Liver (tissue), 8 donors: ENCODE measurements at regions not wholly inside any gene's neighbourhood (a gene's known extent, or its start where the extent isn't known, plus 50 kb on each side); places are given as distances from the start of the nearest gene placed in this dataset.

Source experiments
- DNase-seq: peaks from one replicate; pipeline ENCODE4 v3.0.0-alpha.2; 2017; ENCODE audit warnings: low spot score
- H3K27ac ChIP-seq, 2 donors: one replicate each; pipeline ENCODE4 v1.7.0; 2013; ENCODE audit warnings: inconsistent platforms in 2 of 2, low read length in 2 of 2, control low read depth in 1 of 2, low read depth in 1 of 2, mild to moderate bottlenecking in 1 of 2
- H3K27me3 ChIP-seq, 4 donors: one replicate each; pipeline versions ENCODE4 v1.6.1 to v1.7.0; 2013; ENCODE audit warnings: low read length in 3 of 4, inconsistent platforms in 1 of 4, mild to moderate bottlenecking in 1 of 4, moderate library complexity in 1 of 4; ENCODE audit not compliant: control insufficient read depth in 4 of 4, insufficient read depth in 4 of 4
- H3K36me3 ChIP-seq, 4 donors: one replicate each; pipeline versions ENCODE4 v1.6.1 to v1.7.0; 2013; ENCODE audit warnings: low read length in 3 of 4, mild to moderate bottlenecking in 3 of 4, low read depth in 1 of 4, moderate library complexity in 1 of 4; ENCODE audit not compliant: control insufficient read depth in 4 of 4, insufficient read depth in 3 of 4
- H3K4me1 ChIP-seq, 4 donors: one replicate each; pipeline versions ENCODE4 v1.6.1 to v1.7.0; 2013; ENCODE audit warnings: low read length in 3 of 4, mild to moderate bottlenecking in 3 of 4, moderate library complexity in 1 of 4; ENCODE audit not compliant: control insufficient read depth in 4 of 4, insufficient read depth in 4 of 4
- H3K4me3 ChIP-seq, 3 donors: one replicate each; pipeline versions ENCODE4 v1.6.1 to v1.7.0; 2013; ENCODE audit warnings: low read length in 3 of 3, control low read depth in 1 of 3, low read depth in 1 of 3, mild to moderate bottlenecking in 1 of 3
- H3K9ac ChIP-seq, 2 donors: one replicate each; pipeline ENCODE4 v1.7.0; 2013; ENCODE audit warnings: low read length in 2 of 2, mild to moderate bottlenecking in 2 of 2, moderate library complexity in 2 of 2, control low read depth in 1 of 2, low read depth in 1 of 2
- H3K9me3 ChIP-seq, 4 donors: one replicate each; pipeline versions ENCODE4 v1.6.1 to v1.7.0; 2013; ENCODE audit warnings: low read length in 3 of 4; ENCODE audit not compliant: control insufficient read depth in 4 of 4
- ATF3 ChIP-seq: IDR thresholded peaks from 2 replicates; pipeline ENCODE4 v1.6.1; 2016; ENCODE audit warnings: antibody characterized with exemption
- CTCF ChIP-seq: fragments of 150-350 bp; IDR thresholded peaks from 2 replicates; pipeline ENCODE4 v1.5.1; 2017; ENCODE audit warnings: improper control_type of control experiment, low read depth, low read length; ENCODE audit not compliant: missing input control
- EGR1 ChIP-seq, 2 donors: IDR thresholded peaks; 2 replicates each; pipeline ENCODE4 v1.6.1; 2016 to 2018; ENCODE audit warnings: antibody characterized with exemption in 2 of 2, low read depth in 2 of 2
- FOXA2 ChIP-seq: IDR thresholded peaks from 2 replicates; pipeline ENCODE4 v1.6.1; 2016; ENCODE audit warnings: antibody characterized with exemption
- HNF4G ChIP-seq: IDR thresholded peaks from 2 replicates; pipeline ENCODE4 v1.6.1; 2016; ENCODE audit warnings: antibody characterized with exemption
- JUND ChIP-seq, 2 donors: IDR thresholded peaks; 2 replicates each; pipeline ENCODE4 v1.6.1; 2016; ENCODE audit warnings: antibody characterized with exemption in 2 of 2
- RAD21 ChIP-seq, 2 donors: IDR thresholded peaks; 2 replicates each; pipeline ENCODE4 v1.6.1; 2016; ENCODE audit warnings: antibody characterized with exemption in 2 of 2, mild to moderate bottlenecking in 2 of 2
- REST ChIP-seq: IDR thresholded peaks from 2 replicates; pipeline ENCODE4 v1.6.1; 2016; ENCODE audit warnings: antibody characterized with exemption, mild to moderate bottlenecking
- SP1 ChIP-seq: IDR thresholded peaks from 2 replicates; pipeline ENCODE4 v1.6.1; 2018; ENCODE audit warnings: antibody characterized with exemption, mild to moderate bottlenecking
- TAF1 ChIP-seq: conservative IDR thresholded peaks from 2 replicates; pipeline ENCODE4 v1.6.1; 2016; ENCODE audit warnings: antibody characterized with exemption, mild to moderate bottlenecking
- YY1 ChIP-seq: IDR thresholded peaks from 2 replicates; pipeline ENCODE4 v1.6.1; 2016; ENCODE audit warnings: antibody characterized with exemption, mild to moderate bottlenecking
- WGBS: extraction: QIAGEN DNeasy Blood & Tissue Kit; methylation state at CpG from one replicate; pipeline ENCODE4 v1.1.7; 2013; 5-methylcytosine and 5-hydroxymethylcytosine counted together
- TF ChIP-seq, protein P1 (sequence below): IDR thresholded peaks from 2 replicates; pipeline ENCODE4 v1.6.1; 2016; ENCODE audit warnings: antibody characterized with exemption
- donor health status: healthy.
- donor health status: healthy.
- donor health status: healthy.
- donor health status: healthy.
- donor health status: healthy.

GRCh38 chr12:77630344-77630743 lies 200.3 kb upstream of the NAV3 start:
- DNase-seq = no peak
- H3K4me3 ChIP-seq = no peak overlapping the region

DNA sequence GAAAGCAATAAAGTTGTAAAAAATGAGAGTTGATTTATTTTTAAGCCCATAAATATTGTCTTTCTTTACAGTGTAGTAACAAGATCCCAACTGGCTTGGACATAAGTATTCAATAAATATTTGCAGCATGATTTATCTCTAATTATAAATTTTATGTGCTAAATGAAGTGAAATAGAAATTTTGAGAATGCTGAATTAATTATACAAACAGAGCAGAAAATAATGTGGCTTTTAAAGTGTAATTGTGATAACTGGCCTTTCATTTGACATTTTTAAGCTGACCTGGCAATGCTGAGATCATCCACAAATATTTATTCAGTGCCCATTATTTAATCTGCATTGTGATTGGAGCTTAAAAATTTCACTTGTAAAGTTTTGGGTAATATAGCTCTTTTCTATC lies 201.6 kb upstream of the NAV3 start:
- no peak overlapping the region for H3K9ac ChIP-seq
- no peak overlapping the region for H3K27ac ChIP-seq
- no peaks in the 10 kb centered on the region for H3K9me3 ChIP-seq
- TF ChIP-seq JUND (IDR thresholded peaks at IDR 0.05) = no peak
- H3K4me3 ChIP-seq = no peak overlapping the region
- H3K27me3 ChIP-seq = no peaks in the 10 kb centered on the region
- DNase-seq = no peak
- no peaks in the 10 kb centered on the region for H3K4me1 ChIP-seq
- no peaks in the 10 kb centered on the region for H3K36me3 ChIP-seq

More at GRCh38 chr12:77630344-77630743, 200.3 kb upstream of the NAV3 start:
- WGBS = 70% methylated on average over 3 of the region's 3 CpGs
- Histone ChIP-seq H3K9ac (no peak overlapping the region), H3K27ac (no peak overlapping the region), H3K27me3 (no peaks in the 10 kb centered on the region), H3K4me1 (no peaks in the 10 kb centered on the region), H3K9me3 (no peaks in the 10 kb centered on the region), H3K36me3 (no peaks in the 10 kb centered on the region)
- no peak for TF ChIP-seq TAF1
- TF ChIP-seq EGR1 (IDR thresholded peaks at IDR 0.05; ENCODE audit: low read depth in 2 of 2) = no peak

DNA sequence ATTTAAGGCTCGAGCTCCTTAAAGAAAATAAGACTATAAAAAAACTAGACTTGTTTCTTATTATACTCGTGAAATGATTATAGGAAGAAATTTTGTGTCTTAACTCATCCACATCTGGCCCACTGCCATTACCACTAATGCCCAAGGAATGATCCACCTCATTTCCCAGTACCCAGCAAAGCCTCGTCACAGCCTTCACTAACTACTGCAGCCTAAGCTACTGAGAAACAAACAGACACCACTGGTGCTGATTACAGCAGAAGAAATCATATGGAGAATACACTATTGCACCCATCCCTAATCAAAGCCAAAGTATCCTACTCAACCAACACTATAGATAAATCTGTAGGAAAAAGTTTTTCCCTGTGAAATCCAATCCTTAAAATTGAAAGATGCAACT lies 205.3 kb upstream of the NAV3 start:
- no peaks in the 10 kb centered on the region for H3K36me3 ChIP-seq
- H3K9me3 ChIP-seq = no peaks in the 10 kb centered on the region
- no peaks in the 10 kb centered on the region for H3K4me1 ChIP-seq
- no peak for DNase-seq
- no peak overlapping the region for H3K27ac ChIP-seq
- no peak for TF ChIP-seq SP1
- no peak for TF ChIP-seq HNF4G
- TF ChIP-seq, protein P1, sequence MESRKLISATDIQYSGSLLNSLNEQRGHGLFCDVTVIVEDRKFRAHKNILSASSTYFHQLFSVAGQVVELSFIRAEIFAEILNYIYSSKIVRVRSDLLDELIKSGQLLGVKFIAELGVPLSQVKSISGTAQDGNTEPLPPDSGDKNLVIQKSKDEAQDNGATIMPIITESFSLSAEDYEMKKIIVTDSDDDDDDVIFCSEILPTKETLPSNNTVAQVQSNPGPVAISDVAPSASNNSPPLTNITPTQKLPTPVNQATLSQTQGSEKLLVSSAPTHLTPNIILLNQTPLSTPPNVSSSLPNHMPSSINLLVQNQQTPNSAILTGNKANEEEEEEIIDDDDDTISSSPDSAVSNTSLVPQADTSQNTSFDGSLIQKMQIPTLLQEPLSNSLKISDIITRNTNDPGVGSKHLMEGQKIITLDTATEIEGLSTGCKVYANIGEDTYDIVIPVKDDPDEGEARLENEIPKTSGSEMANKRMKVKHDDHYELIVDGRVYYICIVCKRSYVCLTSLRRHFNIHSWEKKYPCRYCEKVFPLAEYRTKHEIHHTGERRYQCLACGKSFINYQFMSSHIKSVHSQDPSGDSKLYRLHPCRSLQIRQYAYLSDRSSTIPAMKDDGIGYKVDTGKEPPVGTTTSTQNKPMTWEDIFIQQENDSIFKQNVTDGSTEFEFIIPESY = no peak
- no peak for TF ChIP-seq REST
- no peak for TF ChIP-seq EGR1 (IDR thresholded peaks at IDR 0.05; ENCODE audit: low read depth in 2 of 2)
- TF ChIP-seq YY1 = no peak
- TF ChIP-seq ATF3 = no peak
- TF ChIP-seq FOXA2 = no peak
- TF ChIP-seq CTCF = no peak
- no peak for TF ChIP-seq RAD21 (IDR thresholded peaks at IDR 0.05)
- 77% methylated on average over 3 of the region's 3 CpGs for WGBS
- H3K27me3 ChIP-seq = no peaks in the 10 kb centered on the region
- H3K4me3 ChIP-seq = no peak overlapping the region
- no peak overlapping the region for H3K9ac ChIP-seq
